Astrocyte of the spinal cord (primary cell): ENCODE measurements at regions not wholly inside any gene's neighbourhood (a gene's known extent, or its start where the extent isn't known, plus 50 kb on each side); places are given as distances from the start of the nearest gene placed in this dataset.
A peak's percentile ranks its signal among the peaks of the same experiment; 100 is the strongest.

Source experiments
- DNase-seq: peaks from one replicate; pipeline ENCODE4 v3.0.0; 2011; ENCODE audit warnings: low read depth, low spot score
- H3K4me3 ChIP-seq: 2 replicates; pipeline ENCODE4 v1.5.1; 2011; ENCODE audit warnings: low read depth, mild to moderate bottlenecking, low read length, moderate library complexity
- CTCF ChIP-seq: IDR thresholded peaks from 2 replicates; pipeline ENCODE4 v1.5.1; 2012; ENCODE audit warnings: low read depth, mild to moderate bottlenecking, low read length, inconsistent platforms
- in situ Hi-C: cut with HindIII; loops from 2 replicates; pipeline ENCODE4 v1.10.0; 2017; ENCODE audit warnings: low sequenced_read_pairs

GRCh38 chr1:90400131-90400530, 317.0 kb downstream of the BARHL2 start:
- in situ Hi-C loops, result no loop called here
- TF ChIP-seq CTCF, result no peak
- DNase-seq, result peak; percentile 14
- no peak overlapping the region for H3K4me3 ChIP-seq

GRCh38 chr1:90396917-90397316, 320.2 kb downstream of the BARHL2 start:
- TF ChIP-seq CTCF, result no peak
- DNase-seq, result no peak
- no peak overlapping the region for H3K4me3 ChIP-seq
- in situ Hi-C loops, result no loop called here

- in situ Hi-C loops, result no loop called here
- DNase-seq, result no peak
- TF ChIP-seq CTCF, result no peak
- no peak overlapping the region for H3K4me3 ChIP-seq
Observed at GRCh38 chr1:90394247-90394646, 322.9 kb downstream of the BARHL2 start.

- in situ Hi-C loops, result no loop called here
- TF ChIP-seq CTCF, result no peak
- no peak overlapping the region for H3K4me3 ChIP-seq
- peak; percentile 14 for DNase-seq
Observed at GRCh38 chr1:90393025-90393424, 324.1 kb downstream of the BARHL2 start.

- DNase-seq, result peak; percentile 65
- in situ Hi-C loops, result no loop called here
- no peak overlapping the region for H3K4me3 ChIP-seq
- no peak for TF ChIP-seq CTCF
Observed at GRCh38 chr1:90391126-90391525, 326.0 kb downstream of the BARHL2 start.

GRCh38 chr1:90387805-90388204, 329.3 kb downstream of the BARHL2 start:
- in situ Hi-C loops, result no loop called here
- DNase-seq, result no peak
- no peak overlapping the region for H3K4me3 ChIP-seq
- no peak for TF ChIP-seq CTCF
